ENCODE measurements at regions not wholly inside any gene's neighbourhood (a gene's known extent, or its start where the extent isn't known, plus 50 kb on each side); places are given as distances from the start of the nearest gene placed in this dataset.

- TF ChIP-seq HBP1 (CRISPR knock-in tag; IDR thresholded peaks at IDR 0.05) (no peak), ZNF175 (CRISPR knock-in tag; IDR thresholded peaks at IDR 0.05; ENCODE audit: low read depth) (peak; percentile 46; the same call in 1 of the 2 replicates), SMARCA5 (IDR thresholded peaks at IDR 0.05) (no peak), ZNF75A (CRISPR knock-in tag; IDR thresholded peaks at IDR 0.05) (no peak), VEZF1 (CRISPR knock-in tag; IDR thresholded peaks at IDR 0.05) (peak; percentile 95), JUND (IDR thresholded peaks at IDR 0.05; ENCODE audit: borderline replicate concordance, low read depth, low read length) (peak; percentile 43; the same call in 1 of the 2 replicates), JUND (tag; IDR thresholded peaks at IDR 0.05; ENCODE audit: borderline replicate concordance, low read depth, low read length) (0 out of 3 replicates have a peak, but pooled peaks have one; percentile 2), BACH1 (tag; IDR thresholded peaks at IDR 0.05) (0 out of 2 replicates have a peak, but pooled peaks have one; percentile 23), SMARCA4 (IDR thresholded peaks at IDR 0.05) (peak; percentile 85), E2F3 (CRISPR knock-in tag; IDR thresholded peaks at IDR 0.05) (no peak), ZNF398 (CRISPR knock-in tag; IDR thresholded peaks at IDR 0.05) (no peak), SMARCE1 (IDR thresholded peaks at IDR 0.05) (peak; percentile 76; the same call in 1 of the 2 replicates), AFF1 (IDR thresholded peaks at IDR 0.05; ENCODE audit: low read depth in 1 of 2, partially characterized antibody in 2 of 2) (peak in 1 of 2 experiments; percentile 50), ZBTB2 (IDR thresholded peaks at IDR 0.05) (0 out of 2 replicates have a peak, but pooled peaks have one; percentile 61), MAFG (tag; conservative IDR thresholded peaks at IDR 0.05) (peak; percentile 65), HMBOX1 (IDR thresholded peaks at IDR 0.05) (peak; percentile 72; the same call in 1 of the 2 replicates), NONO (IDR thresholded peaks at IDR 0.05; ENCODE audit: low read depth in 2 of 2, low read length in 1 of 2) (no peak)
Measured at GRCh38 chrX:121161501-121161933, 114.1 kb downstream of the GLUD2 start (continued).

Data from K562 (cell line).